NCI-H146 treated with DMSO at 0.1 percent for 48 hours (cell line): ENCODE measurements at regions not wholly inside any gene's neighbourhood (a gene's known extent, or its start where the extent isn't known, plus 50 kb on each side); places are given as distances from the start of the nearest gene placed in this dataset.
"Not testable (repeated sequence)": the region's sequence is repeated elsewhere in the genome, so short reads cannot be mapped to it uniquely, and the experiment has no call there.

Source experiments
- DNase-seq: peaks from one replicate; lab custom pipeline; 2025; ENCODE audit not compliant: unreplicated experiment; lab: John Stamatoyannopoulos, UW

DNA sequence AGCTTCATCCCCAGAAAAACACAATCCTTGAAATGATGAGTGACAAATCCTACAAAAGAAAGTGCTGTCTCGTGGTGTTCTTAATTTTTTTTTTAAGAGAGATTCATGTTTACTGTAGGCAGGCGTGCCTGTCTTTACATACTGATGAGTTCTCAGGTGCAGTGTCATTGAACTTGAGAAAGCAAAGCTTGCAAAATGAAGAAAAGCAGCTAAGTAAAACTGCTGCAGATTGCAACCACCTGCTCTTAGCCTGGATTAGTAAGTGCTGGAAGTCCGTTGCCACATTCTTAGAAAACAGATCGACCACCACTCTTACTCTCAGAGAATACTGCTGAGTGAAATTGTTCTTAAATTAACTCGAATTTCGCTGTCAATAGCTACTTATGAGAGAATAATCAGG is 854.6 kb downstream of the TRIML1 start:
- peak; percentile 48 for DNase-seq

DNA sequence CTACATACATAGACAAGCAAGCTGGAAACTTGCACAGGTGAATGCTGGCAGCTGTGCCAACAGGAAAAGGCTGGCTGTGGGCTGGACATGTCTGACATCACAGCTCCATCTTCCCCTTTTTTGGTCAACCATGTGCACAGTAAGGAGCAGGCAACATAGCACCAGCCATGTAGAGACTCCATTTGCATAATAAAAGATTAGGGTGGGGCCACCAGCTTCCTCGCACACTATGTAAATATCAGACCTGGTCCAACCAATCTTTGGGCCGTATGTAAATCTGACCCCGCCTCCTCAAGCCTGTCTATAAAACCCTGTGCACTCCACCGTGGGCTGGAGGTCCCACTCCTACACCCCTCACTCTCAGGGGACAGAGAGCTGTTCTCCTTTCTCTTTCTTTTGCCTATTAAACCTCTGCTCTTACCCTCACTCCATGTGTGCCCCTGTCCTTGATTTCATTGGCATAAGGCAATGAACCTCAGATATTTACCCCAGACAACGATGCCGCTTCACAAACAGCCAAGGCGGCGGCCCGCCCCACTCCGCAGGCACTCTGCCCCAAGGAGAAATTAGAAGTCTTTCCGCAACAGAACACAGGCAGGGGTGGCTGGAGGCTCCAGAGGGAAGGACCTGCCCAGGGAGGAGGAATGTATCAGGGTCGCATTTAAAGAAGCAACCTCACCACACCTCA is 862.2 kb downstream of the TRIML1 start:
- DNase-seq = no peak

GRCh38 chr4:189001971-189002450 is 862.8 kb downstream of the TRIML1 start:
- no peak for DNase-seq

GRCh38 chr4:189002475-189002874 is 863.2 kb downstream of the TRIML1 start:
- no peak for DNase-seq

- DNase-seq = not testable (repeated sequence)
Measured at GRCh38 chr4:189010452-189011217, 871.4 kb downstream of the TRIML1 start.

GRCh38 chr4:189021831-189022230 is 882.6 kb downstream of the TRIML1 start:
- DNase-seq = no peak

DNA sequence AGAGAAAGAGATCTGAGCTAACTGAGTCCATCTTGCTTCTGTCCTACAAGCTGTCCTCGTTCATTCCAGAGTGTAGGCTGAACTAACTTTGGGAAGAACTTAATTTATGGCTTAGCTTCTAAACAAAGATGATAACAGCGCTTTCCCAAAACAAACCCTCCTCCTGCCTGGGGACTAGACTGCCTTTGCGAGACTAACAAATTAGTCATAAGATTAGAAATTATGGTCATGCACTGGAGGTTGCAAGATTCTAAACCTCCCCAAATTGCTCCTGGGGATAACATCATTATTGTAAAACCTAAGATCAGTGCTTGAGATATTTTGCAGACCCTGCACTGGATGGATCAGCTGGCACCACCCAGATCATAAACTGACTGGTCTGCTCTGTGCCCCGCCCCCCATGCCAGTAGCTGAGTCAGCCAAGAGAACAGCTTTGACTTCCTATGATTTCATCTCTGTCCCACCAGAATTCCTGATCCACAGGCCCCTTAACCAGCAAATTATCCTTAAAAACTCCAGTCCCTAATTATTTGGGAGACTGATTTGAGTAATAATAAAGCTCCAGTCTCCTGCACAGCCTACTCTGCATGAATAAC is 883.3 kb downstream of the TRIML1 start:
- DNase-seq = no peak

DNA sequence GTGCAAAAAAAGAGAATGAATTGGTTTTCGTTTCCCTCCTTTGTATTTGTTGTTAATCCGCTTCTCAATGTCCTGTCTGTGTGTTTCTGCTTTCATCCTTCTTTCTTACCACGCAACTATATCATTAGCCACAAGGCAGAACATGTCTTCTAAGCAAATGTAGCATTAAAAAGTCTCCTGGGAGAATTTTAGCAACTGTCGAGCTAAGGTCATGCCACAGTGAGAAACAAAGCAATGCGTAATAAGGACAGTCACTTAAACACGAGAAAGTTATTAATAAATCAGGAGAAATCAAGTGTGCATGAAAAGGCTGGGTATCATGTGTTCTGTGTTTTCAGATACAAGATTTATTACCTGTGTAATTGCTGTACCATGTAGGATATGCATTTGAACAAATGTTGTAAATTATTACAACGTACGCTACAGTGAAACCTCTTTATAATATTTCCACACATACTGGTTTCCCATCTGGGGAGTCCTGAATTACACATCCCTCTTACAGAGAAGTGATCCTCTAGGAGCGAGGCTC is 890.8 kb downstream of the TRIML1 start:
- no peak for DNase-seq

DNA sequence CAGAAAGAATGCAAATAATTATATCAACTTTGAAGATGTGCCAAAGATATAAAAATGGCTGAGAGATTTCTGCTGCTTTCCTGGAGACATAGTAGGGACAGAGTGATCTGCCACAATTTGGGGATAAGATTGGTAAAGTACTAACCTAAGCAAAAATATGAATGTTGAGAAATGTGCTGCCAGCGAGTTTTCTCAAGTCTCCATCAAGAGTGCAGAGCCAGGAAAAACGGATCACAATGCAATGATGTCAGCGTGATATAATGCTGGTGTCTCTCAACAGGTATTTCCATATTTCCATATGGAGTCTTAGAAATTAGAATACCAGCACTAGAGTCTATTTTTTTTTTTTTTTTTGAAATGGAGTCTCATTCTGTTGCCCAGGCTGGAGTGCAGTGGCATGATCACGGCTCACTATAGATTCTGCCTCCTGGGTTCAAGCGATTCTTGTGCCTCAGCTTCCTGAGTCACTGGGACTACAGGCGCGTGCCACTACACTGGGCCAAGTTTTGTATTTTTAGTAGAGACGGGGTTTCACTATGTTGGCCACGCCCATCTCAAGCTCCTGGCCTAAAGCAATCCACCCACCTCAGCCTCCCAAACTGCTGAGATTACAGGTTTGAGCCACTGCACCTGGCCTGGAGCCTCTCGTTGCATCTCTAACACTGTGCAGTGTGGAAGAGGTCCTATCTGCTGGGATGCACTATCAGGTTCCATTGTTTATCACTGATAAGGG is 893.5 kb downstream of the TRIML1 start:
- DNase-seq = no peak

GRCh38 chr4:189033801-189034347 is 894.6 kb downstream of the TRIML1 start:
- no peak for DNase-seq

GRCh38 chr4:189035091-189035490 is 895.9 kb downstream of the TRIML1 start:
- DNase-seq = no peak

GRCh38 chr4:189035654-189036053 is 896.4 kb downstream of the TRIML1 start:
- DNase-seq = no peak

DNA sequence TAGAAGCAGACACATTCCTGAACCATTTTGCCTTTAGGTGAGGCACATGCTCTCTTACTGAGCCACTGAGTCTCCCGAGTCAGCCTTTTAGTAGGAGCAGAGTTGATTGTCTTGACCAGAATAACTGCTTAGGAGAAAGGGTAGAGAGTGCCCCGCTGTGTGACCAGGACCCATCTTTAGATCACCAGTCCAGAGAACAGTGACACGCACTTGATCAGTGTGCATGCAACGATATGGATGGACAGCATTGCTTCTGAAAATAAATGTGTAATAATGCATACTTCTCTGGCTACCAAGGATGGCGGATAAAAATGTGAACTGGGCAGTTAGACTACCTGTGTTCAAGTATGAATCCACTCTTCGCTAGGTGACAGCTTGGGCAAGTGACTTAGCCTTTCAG is 897.7 kb downstream of the TRIML1 start:
- DNase-seq = no peak

GRCh38 chr4:189046642-189047041 is 894.0 kb upstream of the FRG1 start:
- no peak for DNase-seq

GRCh38 chr4:189048119-189048518 is 892.6 kb upstream of the FRG1 start:
- DNase-seq = no peak

GRCh38 chr4:189049682-189050081 is 891.0 kb upstream of the FRG1 start:
- no peak for DNase-seq

GRCh38 chr4:189050643-189051042 is 890.0 kb upstream of the FRG1 start:
- no peak for DNase-seq

- DNase-seq = no peak
Measured at GRCh38 chr4:189053621-189054020, 887.1 kb upstream of the FRG1 start.

DNA sequence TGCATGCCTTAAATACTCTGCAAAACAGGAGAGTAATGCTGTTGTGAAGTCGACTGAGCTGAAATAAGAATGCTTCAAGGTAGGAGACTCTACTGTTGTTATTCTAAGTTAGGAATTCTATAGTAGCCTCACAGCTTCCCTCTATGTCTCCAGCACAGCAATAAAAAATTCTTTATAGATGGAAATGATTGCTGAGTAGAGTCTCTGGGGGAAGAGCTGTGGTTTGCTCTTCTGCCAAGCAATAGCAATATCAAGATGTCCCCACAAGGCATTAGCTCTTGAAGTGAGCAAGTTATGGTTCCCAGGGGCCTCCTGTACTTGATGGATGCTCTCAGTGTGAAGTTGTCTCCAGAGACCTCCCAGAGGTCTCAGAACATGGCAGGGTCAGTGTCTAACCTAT is 880.6 kb upstream of the FRG1 start:
- DNase-seq = no peak

DNA sequence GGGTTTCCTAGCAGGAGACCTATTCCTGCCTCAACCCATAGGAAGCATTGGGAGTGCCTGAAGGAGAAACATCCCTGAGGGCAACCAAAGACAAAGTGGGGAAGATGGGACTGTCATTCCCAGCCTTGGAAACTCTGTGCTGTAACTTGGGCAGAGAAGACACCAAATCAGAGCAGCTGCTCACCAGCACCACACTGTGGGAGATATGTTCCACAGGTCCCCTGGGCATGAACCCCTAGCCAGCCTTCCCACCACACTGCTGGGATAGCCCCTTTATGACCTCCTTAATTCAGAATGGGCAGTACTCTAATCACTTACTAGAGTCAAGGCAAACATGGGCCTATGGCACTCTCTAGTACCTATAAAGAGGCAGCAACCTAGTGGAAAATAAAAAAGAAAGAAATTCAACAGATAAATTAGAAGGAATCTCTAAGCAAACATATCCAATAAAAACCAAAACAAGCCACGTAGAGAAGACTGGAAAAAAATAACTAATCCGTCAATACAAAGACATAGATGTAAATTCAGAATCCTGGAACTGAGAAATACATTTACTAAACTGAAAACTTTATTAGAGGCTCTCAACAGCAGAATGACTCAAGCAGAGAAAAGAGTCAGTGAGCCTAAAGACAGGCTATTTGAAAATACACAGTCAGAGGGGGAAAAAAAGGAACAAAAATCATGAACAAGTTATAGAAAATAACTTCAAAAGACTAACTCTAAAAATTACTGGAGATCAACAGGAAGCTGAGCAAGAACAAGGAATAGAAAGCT is 878.4 kb upstream of the FRG1 start:
- no peak for DNase-seq
